ENCODE measurements at regions not wholly inside any gene's neighbourhood (a gene's known extent, or its start where the extent isn't known, plus 50 kb on each side); places are given as distances from the start of the nearest gene placed in this dataset.

DNA sequence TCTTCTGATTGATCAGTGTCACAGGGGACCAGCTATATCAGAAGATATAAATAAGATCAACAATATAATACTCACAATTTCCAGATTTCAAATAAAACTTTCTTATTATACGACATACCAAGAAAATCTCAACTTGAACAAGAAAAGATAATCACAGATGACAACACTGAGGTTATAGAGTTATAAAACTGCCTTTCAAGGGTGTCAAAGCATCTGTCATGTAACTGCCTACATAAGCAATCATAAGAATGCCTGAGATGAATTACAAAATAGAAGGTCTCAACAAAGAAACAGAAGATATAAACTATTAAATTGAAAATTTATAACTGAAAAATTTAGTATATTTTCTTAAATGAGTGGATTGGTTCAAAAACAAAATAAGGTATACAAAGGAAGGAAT, 659.2 kb downstream of the SLC16A7 start:
- H3K27ac ChIP-seq = no peak overlapping the region
- no peaks in the 10 kb centered on the region for H3K27me3 ChIP-seq (replicated peaks; ENCODE audit: insufficient read depth)
- TF ChIP-seq, protein P1, sequence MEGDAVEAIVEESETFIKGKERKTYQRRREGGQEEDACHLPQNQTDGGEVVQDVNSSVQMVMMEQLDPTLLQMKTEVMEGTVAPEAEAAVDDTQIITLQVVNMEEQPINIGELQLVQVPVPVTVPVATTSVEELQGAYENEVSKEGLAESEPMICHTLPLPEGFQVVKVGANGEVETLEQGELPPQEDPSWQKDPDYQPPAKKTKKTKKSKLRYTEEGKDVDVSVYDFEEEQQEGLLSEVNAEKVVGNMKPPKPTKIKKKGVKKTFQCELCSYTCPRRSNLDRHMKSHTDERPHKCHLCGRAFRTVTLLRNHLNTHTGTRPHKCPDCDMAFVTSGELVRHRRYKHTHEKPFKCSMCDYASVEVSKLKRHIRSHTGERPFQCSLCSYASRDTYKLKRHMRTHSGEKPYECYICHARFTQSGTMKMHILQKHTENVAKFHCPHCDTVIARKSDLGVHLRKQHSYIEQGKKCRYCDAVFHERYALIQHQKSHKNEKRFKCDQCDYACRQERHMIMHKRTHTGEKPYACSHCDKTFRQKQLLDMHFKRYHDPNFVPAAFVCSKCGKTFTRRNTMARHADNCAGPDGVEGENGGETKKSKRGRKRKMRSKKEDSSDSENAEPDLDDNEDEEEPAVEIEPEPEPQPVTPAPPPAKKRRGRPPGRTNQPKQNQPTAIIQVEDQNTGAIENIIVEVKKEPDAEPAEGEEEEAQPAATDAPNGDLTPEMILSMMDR (IDR thresholded peaks at IDR 0.05) = no peak

DNA sequence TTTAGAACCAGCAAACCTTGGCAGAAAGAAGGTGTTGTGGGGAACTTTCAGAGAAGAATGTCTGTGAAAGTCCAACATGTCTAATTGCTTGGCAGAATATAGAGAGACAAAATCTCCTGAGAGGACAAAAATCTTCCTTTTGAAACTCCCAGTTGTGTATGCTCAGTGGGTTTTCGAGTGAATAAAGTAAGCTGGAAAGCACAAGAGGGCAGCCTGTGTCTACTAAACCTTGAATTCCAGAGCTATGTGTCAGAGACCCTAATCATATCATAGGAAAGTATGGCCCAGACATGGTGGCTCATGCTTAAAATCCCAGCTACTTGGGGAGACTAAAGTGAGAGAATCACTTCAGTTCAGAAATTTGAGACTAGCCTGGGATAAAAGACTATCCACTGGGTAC, 661.2 kb downstream of the SLC16A7 start:
- DNase-seq (ENCODE audit: low spot score) (no peak), ATAC-seq (ENCODE audit: insufficient number of reproducible peaks, low FRiP score, low read depth) (no peak)
- H3K27me3 ChIP-seq (replicated peaks; ENCODE audit: insufficient read depth) = no peaks in the 10 kb centered on the region
- H3K27ac ChIP-seq = no peak overlapping the region
- TF ChIP-seq, protein P1 (IDR thresholded peaks at IDR 0.05) = no peak
- H3K4me3 ChIP-seq = no peak overlapping the region
- H3K9me3 ChIP-seq = no peaks in the 10 kb centered on the region
- H3K36me3 ChIP-seq = no peaks in the 10 kb centered on the region
- H3K4me1 ChIP-seq (ENCODE audit: control insufficient read depth in 1 of 2, low read depth in 2 of 2) = no peaks in the 10 kb centered on the region

More for the DNA sequence above, 659.2 kb downstream of the SLC16A7 start:
- no peak for ATAC-seq (ENCODE audit: insufficient number of reproducible peaks, low FRiP score, low read depth)
- no peaks in the 10 kb centered on the region for H3K4me1 ChIP-seq (ENCODE audit: control insufficient read depth in 1 of 2, low read depth in 2 of 2)
- H3K4me3 ChIP-seq = no peak overlapping the region
- no peak for DNase-seq (ENCODE audit: low spot score)
- no peaks in the 10 kb centered on the region for H3K9me3 ChIP-seq
- no peaks in the 10 kb centered on the region for H3K36me3 ChIP-seq

DNA sequence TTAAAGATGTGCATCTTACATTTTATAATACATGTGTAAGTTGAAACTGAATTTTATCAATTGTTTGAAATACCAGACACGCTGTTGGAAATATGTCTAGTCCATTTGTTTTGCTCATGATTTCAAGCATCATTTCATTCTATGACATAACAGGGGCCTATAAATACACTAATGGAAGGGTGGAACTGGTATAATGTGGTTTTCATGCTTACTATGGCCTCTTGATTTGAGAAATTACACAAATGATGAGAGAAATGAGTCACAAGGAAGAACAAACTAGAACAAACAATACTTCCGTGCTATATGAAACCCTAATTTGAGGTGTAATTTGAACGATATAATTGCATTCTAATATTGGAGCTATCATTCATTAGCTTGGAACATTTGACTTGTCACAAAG, 663.4 kb downstream of the SLC16A7 start:
- Histone ChIP-seq H3K36me3 (no peaks in the 10 kb centered on the region), H3K27ac (no peak overlapping the region), H3K9me3 (no peaks in the 10 kb centered on the region), H3K4me1 (ENCODE audit: control insufficient read depth in 1 of 2, low read depth in 2 of 2) (no peaks in the 10 kb centered on the region), H3K27me3 (replicated peaks; ENCODE audit: insufficient read depth) (no peaks in the 10 kb centered on the region), H3K4me3 (no peak overlapping the region)
- TF ChIP-seq, protein P1 (IDR thresholded peaks at IDR 0.05) = no peak
- no peak for ATAC-seq (ENCODE audit: insufficient number of reproducible peaks, low FRiP score, low read depth)
- DNase-seq (ENCODE audit: low spot score) = no peak

DNA sequence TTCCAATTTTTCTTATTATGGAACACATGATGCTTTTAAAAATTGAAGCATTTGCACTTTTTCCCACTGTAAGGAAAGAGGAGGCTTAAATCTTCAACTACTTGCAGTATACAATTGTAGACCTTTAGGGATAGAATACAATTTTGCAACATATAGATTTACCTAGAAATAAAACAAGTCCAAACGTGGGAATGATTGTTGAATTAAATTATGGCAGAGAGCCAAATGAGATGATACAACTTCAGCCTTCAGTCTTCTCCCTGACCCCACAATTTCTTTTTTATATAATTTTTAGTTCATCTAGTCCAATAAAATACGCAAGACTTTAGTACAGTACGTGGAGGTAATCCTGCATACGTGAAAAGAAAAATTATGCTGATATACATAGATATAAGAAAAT, 666.5 kb downstream of the SLC16A7 start:
- no peak overlapping the region for H3K27ac ChIP-seq
- DNase-seq (ENCODE audit: low spot score) (no peak), ATAC-seq (ENCODE audit: insufficient number of reproducible peaks, low FRiP score, low read depth) (no peak)
- no peaks in the 10 kb centered on the region for H3K4me1 ChIP-seq (ENCODE audit: control insufficient read depth in 1 of 2, low read depth in 2 of 2)
- H3K4me3 ChIP-seq = no peak overlapping the region
- no peaks in the 10 kb centered on the region for H3K27me3 ChIP-seq (replicated peaks; ENCODE audit: insufficient read depth)
- H3K36me3 ChIP-seq = no peaks in the 10 kb centered on the region
- TF ChIP-seq, protein P1 (IDR thresholded peaks at IDR 0.05) = no peak
- H3K9me3 ChIP-seq = no peaks in the 10 kb centered on the region

DNA sequence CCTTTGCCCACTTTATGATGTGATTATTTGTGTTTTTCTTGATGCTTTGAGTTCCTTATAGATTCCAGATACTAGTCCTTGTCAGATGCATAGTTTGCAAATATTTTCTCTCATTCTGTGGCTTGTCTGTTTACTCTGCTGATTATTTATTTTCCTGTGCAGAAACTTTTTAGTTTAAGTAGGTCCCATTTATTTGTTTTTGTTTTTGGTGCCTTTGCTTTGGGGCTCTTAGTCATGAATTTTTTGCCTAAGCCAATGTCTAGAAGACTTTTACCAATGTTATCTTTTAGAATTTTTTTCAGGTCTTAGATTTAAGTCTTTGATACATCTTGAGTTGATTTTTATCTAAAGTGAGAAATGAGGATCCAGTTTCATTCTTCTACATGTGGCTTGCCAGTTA, 667.3 kb downstream of the SLC16A7 start:
- DNase-seq (ENCODE audit: low spot score) (no peak), ATAC-seq (ENCODE audit: insufficient number of reproducible peaks, low FRiP score, low read depth) (no peak)
- no peaks in the 10 kb centered on the region for H3K4me1 ChIP-seq (ENCODE audit: control insufficient read depth in 1 of 2, low read depth in 2 of 2)
- H3K36me3 ChIP-seq = no peaks in the 10 kb centered on the region
- H3K9me3 ChIP-seq = no peaks in the 10 kb centered on the region
- no peak overlapping the region for H3K4me3 ChIP-seq
- H3K27ac ChIP-seq = no peak overlapping the region
- TF ChIP-seq, protein P1 (IDR thresholded peaks at IDR 0.05) = no peak
- no peaks in the 10 kb centered on the region for H3K27me3 ChIP-seq (replicated peaks; ENCODE audit: insufficient read depth)

Data from thoracic aorta (tissue), 2 donors.